ENCODE measurements at regions not wholly inside any gene's neighbourhood (a gene's known extent, or its start where the extent isn't known, plus 50 kb on each side); places are given as distances from the start of the nearest gene placed in this dataset.
A peak's percentile ranks its signal among the peaks of the same experiment; 100 is the strongest.

- no peak for DNase-seq
These were observed 367.4 kb downstream of the FBXO15 start for GRCh38 chr18:73780218-73780617.

DNA sequence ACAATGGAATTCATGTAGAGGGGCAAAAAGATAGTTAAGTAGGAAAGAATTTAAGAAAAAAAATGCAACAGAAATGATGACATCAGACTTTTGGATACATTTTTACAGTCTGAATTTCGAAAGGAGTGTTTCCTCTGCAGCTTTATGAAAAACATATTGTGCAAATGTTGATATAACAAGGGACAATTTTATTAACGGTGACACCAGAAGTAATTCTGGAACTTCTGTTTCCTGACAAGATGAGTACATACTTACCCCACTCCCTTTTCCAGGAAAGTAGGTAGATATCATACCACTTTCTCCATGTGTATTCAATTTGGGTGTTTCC is 369.6 kb downstream of the FBXO15 start:
- no peak for DNase-seq

DNA sequence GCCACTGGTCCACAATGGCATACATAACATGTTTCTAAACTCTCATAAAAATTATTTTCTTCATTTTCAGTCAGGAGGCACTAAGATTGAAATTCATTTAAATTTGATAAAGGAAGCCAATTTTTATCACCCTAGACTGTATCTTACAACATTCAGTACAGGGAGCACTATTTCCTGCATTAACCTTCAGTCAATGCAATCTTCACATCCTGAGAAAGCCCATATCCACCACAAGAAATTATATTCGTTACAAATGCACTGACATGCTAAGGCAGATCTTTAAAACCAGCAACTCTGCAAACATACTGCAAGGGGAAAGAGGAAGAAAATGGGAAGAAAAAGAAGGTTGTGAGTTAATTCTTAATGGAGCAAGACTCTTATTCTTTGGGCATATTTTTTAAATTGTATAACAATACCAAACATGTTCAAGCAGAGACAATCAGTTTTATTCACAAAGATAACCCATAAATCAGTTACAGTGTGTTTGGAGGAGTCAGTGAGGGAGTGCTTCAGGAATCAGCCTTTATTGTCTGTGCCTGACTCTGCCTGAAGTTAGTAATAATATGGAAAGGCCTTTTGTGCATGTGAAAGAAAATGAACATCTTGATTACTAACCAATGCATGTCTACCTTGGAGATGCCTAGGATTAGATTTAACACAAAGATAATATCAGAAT is 370.1 kb downstream of the FBXO15 start:
- no peak for DNase-seq

GRCh38 chr18:73774811-73775509 is 372.7 kb downstream of the FBXO15 start:
- no peak for DNase-seq

GRCh38 chr18:73768043-73768442 is 379.6 kb downstream of the FBXO15 start:
- DNase-seq, result no peak

- no peak for DNase-seq
These were observed 380.6 kb downstream of the FBXO15 start for GRCh38 chr18:73766910-73767515.

GRCh38 chr18:73758446-73758845 is 389.2 kb downstream of the FBXO15 start:
- DNase-seq, result no peak

DNA sequence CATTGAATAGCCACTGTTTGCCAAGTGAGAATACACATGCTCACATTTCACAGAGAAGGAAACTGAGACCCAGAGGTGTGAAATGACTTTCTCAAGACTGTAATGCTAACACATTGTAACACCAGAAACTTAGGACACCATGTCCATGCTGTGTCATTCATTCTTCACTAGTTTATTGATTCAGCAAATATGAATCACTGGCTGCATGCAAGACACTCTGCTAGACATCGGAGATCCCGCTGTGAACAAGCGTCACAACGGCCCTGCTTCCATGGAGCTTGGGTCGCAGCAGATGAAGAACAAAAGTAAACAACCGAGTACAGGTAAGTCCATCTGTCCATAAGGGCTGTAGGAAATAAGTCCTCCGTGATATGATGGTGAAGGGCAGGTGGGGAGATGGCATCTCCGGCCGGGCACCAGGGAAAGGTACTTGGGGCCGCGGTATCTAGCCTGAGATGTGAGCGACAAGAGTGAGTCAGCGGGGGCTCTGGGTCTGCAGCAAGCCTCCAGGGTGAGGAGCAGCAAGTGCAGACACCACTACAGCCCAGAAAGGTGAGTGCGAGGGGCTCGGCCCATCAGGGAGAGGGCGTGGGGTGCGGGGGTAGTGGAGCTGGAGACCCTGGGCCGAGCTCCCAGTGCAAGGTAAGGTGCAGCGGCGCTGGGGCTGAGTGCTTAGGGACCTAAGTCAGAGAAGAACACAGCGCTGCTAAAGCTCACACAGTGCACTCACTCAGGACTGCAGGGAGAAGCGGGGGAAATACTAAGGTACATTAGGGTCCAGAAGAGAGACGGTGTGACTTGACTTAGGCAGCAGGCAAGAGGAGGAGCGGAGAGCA is 391.2 kb downstream of the FBXO15 start:
- peak; percentile 27 for DNase-seq

DNA sequence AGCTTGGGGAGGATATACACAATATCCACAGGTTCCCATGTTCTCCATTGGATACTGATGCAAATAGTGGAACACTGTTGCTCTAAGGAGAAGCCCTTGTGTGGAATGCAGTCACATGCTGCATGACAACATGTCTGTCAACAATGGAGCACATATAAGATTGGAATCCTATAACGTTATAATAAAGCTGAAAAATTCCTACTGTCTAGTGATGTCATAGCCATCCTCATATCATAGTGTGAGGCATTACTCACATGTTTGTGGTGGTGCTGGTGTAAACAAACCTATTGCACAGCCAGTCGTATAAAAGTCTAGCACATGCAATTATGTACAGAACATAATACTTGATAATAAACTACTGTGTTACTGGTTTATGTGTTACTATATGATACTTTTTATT is 394.7 kb downstream of the FBXO15 start:
- no peak for DNase-seq

GRCh38 chr18:73752546-73752945 is 395.1 kb downstream of the FBXO15 start:
- no peak for DNase-seq

GRCh38 chr18:73750052-73750451 is 397.6 kb downstream of the FBXO15 start:
- DNase-seq, result no peak

DNA sequence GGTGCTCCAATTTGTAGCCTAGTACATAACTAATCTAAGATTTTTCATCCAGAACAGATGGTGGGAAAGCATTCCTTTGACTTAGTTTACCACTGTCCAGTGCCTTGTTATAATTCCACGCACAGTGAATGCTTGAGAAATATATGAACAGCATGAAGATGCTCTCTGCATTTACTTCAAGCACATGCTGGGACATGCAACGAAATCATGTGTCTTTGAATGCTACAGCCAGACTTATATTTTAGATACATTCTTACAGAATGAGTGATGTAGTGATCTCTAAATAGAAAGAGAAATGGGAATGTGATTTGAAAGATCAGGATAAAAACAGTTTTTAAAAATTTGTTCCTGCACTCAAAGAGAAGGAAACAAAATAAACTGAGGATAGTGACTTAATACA is 398.3 kb downstream of the FBXO15 start:
- DNase-seq, result no peak

DNA sequence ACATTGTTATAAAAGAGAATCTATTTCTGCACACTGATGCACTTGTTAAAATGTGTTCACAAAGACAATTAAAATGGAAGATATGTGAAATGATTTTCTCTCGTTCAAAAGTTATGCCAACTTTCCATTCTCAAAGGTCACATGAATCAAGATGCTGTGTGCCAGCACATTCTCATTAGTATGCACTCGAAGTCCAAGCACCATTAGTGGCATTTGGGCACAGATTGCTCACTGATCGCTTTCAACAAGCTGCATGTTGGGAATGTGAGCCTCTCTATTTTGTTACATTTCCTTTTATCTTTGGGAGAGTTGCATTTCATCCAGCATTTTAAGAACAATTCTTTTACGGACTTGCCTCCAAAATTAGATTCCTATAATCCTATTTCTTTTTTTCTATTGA is 398.9 kb downstream of the FBXO15 start:
- no peak for DNase-seq

GRCh38 chr18:73746101-73746500 is 401.5 kb downstream of the FBXO15 start:
- no peak for DNase-seq

- DNase-seq, result no peak
These were observed 404.7 kb downstream of the FBXO15 start for GRCh38 chr18:73742957-73743356.

DNA sequence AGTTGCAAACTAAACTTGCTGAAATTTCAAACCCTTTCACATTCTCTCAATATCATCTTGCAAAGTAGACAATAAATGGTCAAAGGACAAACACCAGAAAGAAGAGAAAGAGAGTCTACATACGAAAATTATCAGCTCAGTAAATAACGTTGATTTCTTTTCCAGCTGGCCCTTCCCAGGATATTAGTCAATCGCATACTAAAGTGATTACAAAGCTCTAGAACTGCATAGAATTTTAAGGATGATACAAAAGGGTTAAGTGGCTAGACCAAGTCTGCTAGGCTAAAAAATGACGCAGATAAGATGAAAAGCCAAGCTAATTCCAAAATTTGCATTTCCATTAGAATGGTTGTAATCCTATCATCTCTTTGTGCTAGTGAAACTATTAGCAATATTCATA is 405.7 kb downstream of the FBXO15 start:
- DNase-seq, result no peak

DNA sequence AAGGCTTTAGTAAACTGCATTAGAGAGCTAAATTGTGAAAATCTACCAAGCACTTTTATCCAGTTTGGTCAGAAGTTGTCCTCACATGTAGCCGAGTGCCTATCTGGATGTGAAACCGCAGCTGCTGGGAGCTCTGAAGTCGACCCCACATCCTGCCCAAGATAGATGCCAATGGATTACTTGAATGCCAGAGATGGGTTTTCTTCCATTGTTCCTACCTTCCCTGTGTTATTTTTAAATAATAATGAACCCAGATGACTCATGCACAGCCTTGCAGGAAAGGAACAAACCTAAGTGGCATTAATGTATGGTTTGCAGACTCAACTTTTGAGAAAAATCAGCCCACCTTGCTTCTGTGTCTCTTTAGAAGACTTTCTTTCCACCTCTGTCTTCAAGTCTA is 408.5 kb downstream of the FBXO15 start:
- DNase-seq, result no peak

GRCh38 chr18:73737990-73738389 is 409.6 kb downstream of the FBXO15 start:
- DNase-seq, result no peak

DNA sequence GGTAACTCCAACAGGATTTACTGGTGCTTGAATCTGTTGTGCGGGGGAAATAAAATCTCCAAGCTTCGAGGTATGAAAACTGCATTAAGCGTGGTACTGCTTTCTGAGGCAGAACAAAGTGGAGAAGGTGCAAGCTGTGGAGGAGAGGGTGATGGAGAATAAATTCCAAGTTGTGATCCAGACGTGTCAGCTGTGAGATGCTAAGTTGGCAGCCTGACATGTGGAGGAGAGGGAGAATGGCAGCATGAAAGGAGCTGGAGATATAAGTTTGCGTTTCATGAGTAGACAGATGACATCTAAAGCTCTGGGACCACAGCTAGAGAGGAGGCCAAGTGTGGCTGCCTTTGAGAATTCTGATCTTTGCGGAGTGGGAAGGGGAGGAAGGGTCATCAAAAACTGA is 411.8 kb downstream of the FBXO15 start:
- DNase-seq, result no peak

GRCh38 chr18:73733806-73734314 is 413.8 kb downstream of the FBXO15 start:
- DNase-seq, result no peak

DNA sequence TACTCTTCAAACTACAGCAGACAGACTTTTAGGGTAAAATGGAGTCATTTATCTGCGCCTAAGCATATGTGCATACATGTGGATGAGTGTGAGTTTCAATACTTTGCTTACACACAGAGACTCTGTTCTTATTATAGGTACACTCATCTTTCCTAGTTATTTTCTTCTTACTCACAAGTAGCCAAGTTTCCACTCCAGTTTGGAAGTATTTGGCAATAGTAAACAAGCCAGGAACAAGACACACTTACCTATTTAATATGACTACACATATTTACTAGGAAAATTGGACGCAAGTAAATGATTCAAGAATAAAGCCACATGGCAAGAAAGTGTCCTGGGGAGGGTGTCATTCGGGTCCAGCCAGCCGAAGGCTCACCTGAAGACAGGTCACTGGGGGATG is 414.3 kb downstream of the FBXO15 start:
- DNase-seq, result no peak

DNA sequence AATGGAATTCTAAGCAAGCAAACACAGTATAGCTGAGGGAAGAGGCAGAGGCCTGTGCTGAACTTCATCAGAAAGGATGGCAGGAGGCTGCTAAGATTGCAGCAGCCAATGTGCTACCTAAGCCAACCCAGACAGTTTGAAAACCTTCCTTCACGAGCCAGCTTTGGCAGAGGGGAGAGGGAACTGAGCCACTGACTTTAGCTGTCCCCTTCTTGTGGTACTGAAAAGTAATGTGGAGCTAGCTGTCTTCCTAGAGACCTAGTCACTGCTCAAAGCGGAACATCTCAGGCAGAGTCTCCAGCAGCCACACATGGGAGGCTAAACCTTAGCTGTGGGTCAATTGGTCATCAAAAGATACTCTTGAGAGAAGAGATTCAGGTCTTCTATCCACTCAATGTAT is 419.0 kb downstream of the FBXO15 start:
- DNase-seq, result no peak

- no peak for DNase-seq
These were observed 422.7 kb downstream of the FBXO15 start for GRCh38 chr18:73724958-73725357.

Measured in NCI-H2029 (cell line).